T47D (cell line): ENCODE measurements at regions not wholly inside any gene's neighbourhood (a gene's known extent, or its start where the extent isn't known, plus 50 kb on each side); places are given as distances from the start of the nearest gene placed in this dataset.

Source experiments
- DNase-seq, 2 experiments: peaks; one replicate each; pipeline versions ENCODE4 v3.0.0 to v3.0.0-alpha.2; 2011 to 2012; ENCODE audit warnings: low read depth in 1 of 2, low spot score in 1 of 2
- JUND ChIP-seq: IDR thresholded peaks from 2 replicates; pipeline ENCODE4 v1.6.1; 2012; ENCODE audit warnings: low read depth
- in situ Hi-C: cut with HindIII; loops from 2 replicates; pipeline ENCODE4 v1.10.0; 2016; ENCODE audit warnings: low sequenced_read_pairs, low pct_unique_long_range_greater_than_20kb

DNA sequence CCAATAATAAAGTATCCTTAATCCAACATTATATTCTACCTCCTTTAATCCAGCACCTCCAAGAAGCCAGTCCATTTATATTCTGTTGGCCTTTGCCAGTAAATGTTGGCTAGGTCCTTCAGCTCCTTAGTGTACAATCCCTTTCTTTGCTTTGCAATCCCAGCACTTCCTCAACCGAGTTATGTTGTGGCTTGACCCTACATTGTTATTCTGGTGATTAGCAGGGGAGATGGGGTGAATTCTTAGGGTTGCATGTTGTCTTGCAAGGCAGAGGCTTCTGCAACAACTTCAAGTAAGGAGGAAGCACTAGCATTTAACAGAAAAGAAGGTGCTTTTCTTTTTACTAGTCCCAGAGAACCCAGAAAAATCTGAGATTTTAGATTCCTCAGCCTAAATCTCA, 127.2 kb downstream of the CD47 start:
- in situ Hi-C loops: no loop called here
- no peak for DNase-seq
- TF ChIP-seq JUND: no peak

DNA sequence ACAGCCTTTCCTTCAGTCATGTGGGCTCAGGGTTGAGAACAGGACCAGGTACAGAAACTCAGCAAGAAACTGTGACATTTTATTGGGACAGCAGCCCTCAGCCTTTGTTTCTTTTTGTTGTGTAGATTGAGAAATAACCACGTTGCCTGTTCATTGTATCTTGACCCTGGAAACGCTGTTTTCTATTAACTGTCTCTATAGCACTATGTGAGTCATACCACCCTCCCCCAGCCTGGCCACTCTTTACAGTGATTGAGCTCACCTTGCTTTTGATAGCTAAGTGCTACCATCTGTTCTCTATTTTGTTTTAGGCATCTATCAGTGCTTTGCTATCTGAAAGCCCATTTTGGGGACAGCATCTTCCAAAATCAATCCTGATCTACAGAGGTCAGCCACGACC, 127.9 kb downstream of the CD47 start:
- no peak for DNase-seq
- no peak for TF ChIP-seq JUND
- in situ Hi-C loops: no loop called here

DNA sequence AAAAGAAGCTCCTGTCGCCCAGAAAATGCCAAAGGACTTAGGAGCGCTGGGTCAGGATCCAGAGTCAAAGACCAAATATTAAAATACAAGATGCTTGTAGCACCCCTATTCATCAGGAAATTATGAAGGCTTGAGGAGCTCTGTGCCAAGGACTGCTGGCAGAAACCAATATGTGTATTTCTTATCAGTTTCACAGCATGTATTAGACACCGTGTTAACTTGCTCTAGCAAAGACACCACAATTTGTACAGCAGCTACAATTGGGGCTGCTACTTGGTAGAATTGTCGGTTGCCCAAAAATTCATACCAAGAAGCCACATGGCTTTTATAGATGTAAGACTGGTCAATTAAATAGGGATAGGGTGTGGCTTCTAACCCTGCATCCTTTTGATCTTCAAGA, 128.8 kb downstream of the CD47 start:
- TF ChIP-seq JUND: no peak
- in situ Hi-C loops: no loop called here
- DNase-seq: no peak

DNA sequence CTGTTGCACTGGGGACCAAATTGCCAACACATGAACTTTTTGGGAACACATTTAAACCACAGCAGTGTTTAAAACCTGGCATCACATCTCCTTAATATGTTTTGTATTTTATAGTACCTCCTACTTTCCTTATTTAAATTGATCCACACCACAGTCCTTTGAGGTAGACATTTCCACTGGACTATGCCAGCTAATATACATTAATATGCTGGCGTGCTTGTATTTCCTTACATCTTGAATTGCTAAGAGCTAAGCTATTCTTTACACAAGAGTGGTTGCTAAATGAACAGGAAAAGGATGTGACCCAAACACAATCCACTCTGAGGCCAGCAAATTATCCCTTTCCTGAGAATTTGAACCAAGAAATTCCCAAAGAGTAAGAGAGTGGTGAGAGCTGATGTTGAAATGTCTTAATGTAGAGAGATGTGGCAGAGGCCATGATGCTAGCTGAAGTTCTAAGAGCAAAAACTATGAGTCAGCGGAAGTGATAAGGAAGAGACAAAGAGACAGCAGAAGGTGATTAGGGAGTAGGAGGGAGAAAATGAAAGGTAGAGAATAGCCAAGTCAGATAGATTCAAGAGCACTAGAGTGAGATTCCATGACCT, 131.2 kb downstream of the CD47 start:
- in situ Hi-C loops: no loop called here
- TF ChIP-seq JUND: no peak
- DNase-seq: no peak

DNA sequence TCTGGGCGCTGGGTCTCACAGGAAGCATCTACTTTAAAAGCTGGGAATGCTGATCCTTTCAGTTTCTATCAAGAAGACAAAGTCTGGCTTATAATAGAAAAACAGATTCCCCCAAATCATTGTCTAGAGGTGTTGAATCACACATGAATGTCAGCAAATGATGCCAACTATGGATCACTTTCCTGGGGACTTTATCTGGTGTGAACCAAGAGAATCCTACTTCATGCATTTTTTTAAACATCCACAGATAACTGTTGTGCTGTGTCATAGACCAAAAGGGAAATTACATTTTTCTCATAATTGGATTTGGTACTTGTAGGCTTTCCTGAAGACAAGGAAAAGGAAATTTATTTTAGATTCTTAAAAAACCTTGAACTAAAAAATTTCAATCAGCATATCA, 132.7 kb downstream of the CD47 start:
- in situ Hi-C loops: no loop called here
- TF ChIP-seq JUND: no peak
- DNase-seq: no peak

DNA sequence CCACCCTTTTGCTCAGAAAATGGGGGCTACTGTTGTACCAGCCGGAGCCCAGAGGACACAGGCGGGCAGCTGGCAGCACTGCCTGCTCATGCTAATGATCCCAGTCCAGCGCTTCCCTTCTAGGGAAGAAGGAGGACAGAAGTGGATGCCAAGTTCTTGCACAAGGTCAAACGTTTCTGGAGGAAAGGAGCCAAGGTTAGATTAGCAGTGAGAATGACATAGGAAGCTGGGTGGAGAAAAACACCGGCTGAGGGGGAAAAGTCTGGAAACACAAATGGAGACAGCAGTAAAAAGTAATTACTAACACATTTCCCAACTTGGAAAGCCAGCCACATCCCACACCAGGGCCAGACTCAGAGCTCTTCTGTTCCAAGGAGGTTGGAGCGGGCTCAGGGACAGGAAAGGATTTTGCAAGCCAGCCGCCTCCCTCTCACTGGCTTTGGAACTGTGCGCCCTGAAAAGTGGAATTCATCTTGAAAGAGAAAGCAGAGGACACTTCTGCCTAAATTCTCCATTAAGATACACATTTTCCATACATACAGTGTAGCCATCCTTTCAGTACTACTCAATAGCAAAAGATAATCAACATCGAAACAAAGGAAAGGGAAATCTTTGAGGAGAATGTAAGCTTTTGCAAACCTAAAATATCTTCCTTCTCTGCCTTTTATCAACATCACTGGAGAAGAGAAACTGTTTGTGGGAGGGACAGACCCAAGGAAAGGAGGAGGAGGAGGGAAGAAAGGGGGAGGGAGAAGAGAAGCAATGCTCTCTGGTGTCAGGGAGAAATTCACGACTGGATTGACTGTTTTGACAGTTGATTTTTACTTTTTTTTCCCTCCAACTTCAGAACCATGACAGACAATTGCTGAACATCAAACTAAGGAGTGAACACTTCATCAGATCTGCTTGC, 133.6 kb downstream of the CD47 start:
- in situ Hi-C loops: no loop called here
- no peak for DNase-seq

DNA sequence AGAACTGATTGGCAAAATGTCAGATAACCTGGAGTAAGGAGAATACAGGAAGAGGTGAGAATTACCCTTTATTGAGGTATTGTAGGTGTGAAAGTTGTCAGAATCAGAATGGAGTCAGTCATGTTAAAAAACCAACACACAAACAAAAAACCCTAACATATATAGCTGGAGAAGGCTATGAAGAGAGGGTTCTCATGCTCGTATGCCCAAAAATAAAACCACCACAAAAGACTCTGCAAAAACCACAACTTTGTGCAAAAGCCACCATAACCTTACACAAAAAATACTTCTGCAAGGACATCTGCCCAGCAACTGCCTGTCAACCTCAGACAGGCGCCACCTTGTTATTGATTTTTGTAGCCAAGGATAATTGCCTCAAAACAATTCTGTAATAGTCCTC, 136.0 kb downstream of the CD47 start:
- DNase-seq: no peak
- TF ChIP-seq JUND: no peak
- in situ Hi-C loops: no loop called here

More for the DNA sequence above, 133.6 kb downstream of the CD47 start:
- no peak for TF ChIP-seq JUND

DNA sequence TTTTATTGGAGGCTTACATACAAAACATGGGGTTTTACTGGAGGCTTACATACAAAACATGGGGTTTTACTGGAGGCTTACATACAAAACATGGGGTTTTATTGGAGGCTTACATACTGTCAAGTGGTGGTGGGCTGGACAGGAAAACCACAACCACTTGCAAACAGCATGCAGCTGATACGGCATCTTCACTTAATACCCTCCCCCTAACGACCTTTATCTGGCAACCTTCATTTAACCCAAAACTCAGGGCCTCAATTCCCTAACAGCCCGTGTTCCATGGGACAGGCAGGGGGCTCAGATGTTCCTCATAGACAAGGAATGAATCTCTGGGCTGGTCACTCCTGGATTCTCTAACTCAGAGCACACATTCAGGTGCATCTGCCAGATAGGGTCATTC, 137.1 kb downstream of the CD47 start:
- in situ Hi-C loops: no loop called here
- DNase-seq: no peak
- TF ChIP-seq JUND: no peak

DNA sequence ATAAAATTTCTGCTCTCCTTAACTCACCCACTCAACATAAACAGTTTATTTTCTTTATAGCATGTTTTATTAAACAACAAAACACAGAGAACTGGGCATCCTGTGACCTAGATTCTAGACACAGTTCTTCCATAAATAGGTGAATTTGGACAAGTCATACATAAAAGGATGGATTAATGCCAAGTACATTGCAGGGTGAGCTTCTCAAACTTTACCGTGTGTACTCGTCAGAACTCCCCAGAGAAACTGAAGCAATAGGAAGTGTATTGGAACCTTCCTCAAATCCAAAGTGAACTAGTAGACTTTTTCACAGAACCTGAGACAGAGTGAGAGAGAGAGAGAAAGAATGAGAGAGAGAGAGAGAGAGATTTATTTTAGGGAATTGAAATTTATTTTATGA, 139.7 kb downstream of the CD47 start:
- no peak for DNase-seq
- in situ Hi-C loops: no loop called here
- no peak for TF ChIP-seq JUND

DNA sequence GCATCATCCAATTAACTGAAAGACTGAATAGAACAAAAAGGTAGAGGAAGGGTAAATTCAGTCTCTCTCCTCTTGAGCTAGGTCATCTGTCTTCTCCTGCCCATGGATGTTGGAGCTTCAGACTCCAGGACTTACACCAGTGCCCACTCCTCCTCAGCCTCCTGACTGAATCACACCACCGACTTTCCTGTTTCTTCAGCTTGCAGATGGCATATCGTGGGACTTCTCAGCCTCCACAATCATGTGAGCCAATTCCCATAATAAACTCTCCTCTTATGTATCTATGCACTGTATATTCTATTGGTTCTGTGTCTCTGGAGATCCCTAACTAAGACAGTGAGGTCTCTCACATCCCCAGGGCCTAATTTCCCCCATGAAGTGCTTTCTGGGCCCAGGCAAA, 140.4 kb downstream of the CD47 start:
- no peak for DNase-seq
- in situ Hi-C loops: no loop called here
- no peak for TF ChIP-seq JUND

DNA sequence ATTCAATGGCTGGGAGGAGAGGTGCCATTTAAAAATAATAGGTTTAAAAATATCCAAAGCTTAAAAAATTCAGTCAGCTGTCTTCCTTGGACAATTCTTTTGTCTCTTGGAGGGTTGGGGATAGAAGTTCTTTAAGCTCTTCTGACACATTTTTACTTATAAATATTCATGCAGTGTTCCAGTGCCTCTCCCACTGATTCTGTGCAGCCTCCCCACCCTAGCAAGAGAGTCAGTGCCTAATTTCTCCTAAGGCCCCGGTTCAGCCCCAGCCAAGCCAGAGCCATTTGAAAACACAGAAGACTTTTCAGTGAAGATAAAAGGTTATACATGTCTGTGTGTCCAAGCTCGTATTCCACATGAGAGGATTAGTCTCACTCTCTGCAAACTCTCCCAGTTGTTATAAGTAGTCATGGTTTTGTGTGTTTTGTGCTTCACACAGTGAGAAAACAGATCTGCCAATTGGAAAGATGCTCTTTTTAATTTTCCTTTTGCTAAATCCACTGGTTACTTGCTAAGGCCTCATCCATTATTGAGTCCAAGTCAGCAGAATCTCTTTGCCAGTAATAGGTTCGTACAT, 141.3 kb downstream of the CD47 start:
- DNase-seq: no peak
- in situ Hi-C loops: no loop called here
- no peak for TF ChIP-seq JUND

DNA sequence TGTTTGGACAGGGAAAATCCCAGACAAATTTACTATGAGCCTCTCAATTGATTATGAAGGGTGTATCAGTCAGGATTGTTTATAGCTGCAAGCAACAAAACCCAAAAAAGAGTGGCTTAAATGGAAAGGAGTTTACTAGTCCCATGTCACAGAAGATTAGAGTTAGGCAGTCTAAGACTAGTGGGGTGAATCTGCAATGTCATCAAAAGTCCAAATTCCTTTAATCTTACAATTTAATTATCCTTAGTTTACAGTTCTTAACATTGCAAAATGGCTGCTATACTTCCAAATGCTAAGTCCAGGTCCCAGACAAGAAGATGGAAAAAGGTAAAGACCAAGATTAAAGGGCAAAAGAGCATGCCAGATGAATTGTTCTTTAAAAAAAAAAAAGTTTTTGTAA, 143.6 kb downstream of the CD47 start:
- DNase-seq: no peak
- in situ Hi-C loops: no loop called here
- no peak for TF ChIP-seq JUND

DNA sequence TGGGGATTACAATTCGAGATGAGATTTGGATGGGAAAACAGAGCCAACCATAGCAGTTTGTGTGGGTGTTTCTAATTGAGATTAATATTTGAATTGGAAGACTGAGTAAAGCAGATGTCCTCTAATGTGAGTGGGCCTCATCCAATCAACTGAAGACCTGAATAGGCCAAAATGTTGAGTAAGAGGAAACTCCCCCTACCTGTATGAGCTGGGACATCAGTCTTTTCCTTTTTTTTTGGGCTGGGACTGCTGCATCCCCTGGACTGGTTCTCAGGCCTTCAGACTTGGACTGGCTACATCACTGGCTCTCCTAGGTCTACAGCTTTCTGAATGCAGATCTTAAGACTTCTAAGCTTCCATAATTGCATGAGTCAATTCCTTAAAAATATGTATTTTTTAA, 144.1 kb downstream of the CD47 start:
- no peak for DNase-seq
- in situ Hi-C loops: no loop called here
- TF ChIP-seq JUND: no peak
